SK-N-SH treated with all-trans-retinoic acid at 6 μM for 48 hours (cell line): ENCODE measurements at regions not wholly inside any gene's neighbourhood (a gene's known extent, or its start where the extent isn't known, plus 50 kb on each side); places are given as distances from the start of the nearest gene placed in this dataset.

Experiments
- ATAC-seq: fragments of 200-7000 bp; cut with Tn5 transposase; 3 replicates; pipeline ENCODE4 v1.9.1; 2020; ENCODE audit warnings: mild to moderate bottlenecking, moderate library complexity
- ARNTL ChIP-seq: fragments of 450-650 bp; formaldehyde crosslinking; IDR thresholded peaks from 2 replicates; pipeline ENCODE4 v1.5.0; 2020; ENCODE audit warnings: low read depth, mild to moderate bottlenecking, moderate library complexity, borderline replicate concordance
- BACH2 ChIP-seq: fragments of 250-450 bp; sonication (Bioruptor Pico); IDR thresholded peaks from 2 replicates; pipeline ENCODE4 v1.9.0; 2021; ENCODE audit warnings: mild to moderate bottlenecking, borderline replicate concordance
- CSDC2 ChIP-seq: fragments of 250-450 bp; sonication (Bioruptor Pico); IDR thresholded peaks from 2 replicates; pipeline ENCODE4 v1.5.0; 2020; ENCODE audit warnings: mild to moderate bottlenecking, moderate library complexity
- ESRRG ChIP-seq: fragments of 250-450 bp; sonication (Bioruptor Pico); IDR thresholded peaks from 2 replicates; pipeline ENCODE4 v1.6.1; 2021; ENCODE audit warnings: mild to moderate bottlenecking
- GLIS3 ChIP-seq: fragments of 250-450 bp; sonication (Bioruptor Pico); IDR thresholded peaks from 2 replicates; pipeline ENCODE4 v1.5.0; 2020; ENCODE audit warnings: mild to moderate bottlenecking, moderate library complexity
- ISL1 ChIP-seq: fragments of 250-450 bp; sonication (Bioruptor Pico); IDR thresholded peaks from 2 replicates; pipeline ENCODE4 v2.1.2; 2022; ENCODE audit warnings: mild to moderate bottlenecking, moderate library complexity
- OSR1 ChIP-seq: fragments of 250-450 bp; sonication (Bioruptor Pico); IDR thresholded peaks from 2 replicates; pipeline ENCODE4 v1.8.0; 2022; ENCODE audit warnings: moderate library complexity, mild to moderate bottlenecking, inconsistent platforms
- PPARA ChIP-seq: fragments of 250-450 bp; sonication (Bioruptor Pico); IDR thresholded peaks from 2 replicates; pipeline ENCODE4 v1.5.0; 2020; ENCODE audit warnings: mild to moderate bottlenecking, borderline replicate concordance
- RARB ChIP-seq: fragments of 250-450 bp; sonication (Bioruptor Pico); IDR thresholded peaks from 2 replicates; pipeline ENCODE4 v1.8.0; 2021; ENCODE audit warnings: mild to moderate bottlenecking, moderate library complexity
- SNAI2 ChIP-seq: fragments of 250-450 bp; sonication (Bioruptor Pico); IDR thresholded peaks from 2 replicates; pipeline ENCODE4 v1.5.0; 2020; ENCODE audit warnings: mild to moderate bottlenecking, moderate library complexity
- TCF4 ChIP-seq: fragments of 250-450 bp; sonication (Bioruptor Pico); IDR thresholded peaks from 2 replicates; pipeline ENCODE4 v1.8.0; 2021; ENCODE audit warnings: mild to moderate bottlenecking, moderate library complexity, borderline replicate concordance
- TOX ChIP-seq: fragments of 250-450 bp; sonication (Bioruptor Pico); IDR thresholded peaks from 2 replicates; pipeline ENCODE4 v1.8.0; 2021; ENCODE audit warnings: mild to moderate bottlenecking, moderate library complexity, borderline replicate concordance
- ZC3H10 ChIP-seq: fragments of 250-450 bp; sonication (Bioruptor Pico); IDR thresholded peaks from 2 replicates; pipeline ENCODE4 v1.5.1; 2021; ENCODE audit warnings: mild to moderate bottlenecking, moderate library complexity
- ZFP3 ChIP-seq: fragments of 250-450 bp; sonication (Bioruptor Pico); IDR thresholded peaks from 2 replicates; pipeline ENCODE4 v1.5.0; 2020; ENCODE audit warnings: mild to moderate bottlenecking, moderate library complexity
- ZFP30 ChIP-seq: fragments of 450-650 bp; formaldehyde crosslinking; IDR thresholded peaks from 2 replicates; pipeline ENCODE4 v1.5.0; 2022; ENCODE audit warnings: mild to moderate bottlenecking, moderate library complexity
- ZNF565 ChIP-seq: fragments of 450-650 bp; formaldehyde crosslinking; conservative IDR thresholded peaks from 2 replicates; pipeline ENCODE4 v1.5.0; 2020; ENCODE audit warnings: low read depth, mild to moderate bottlenecking, moderate library complexity
- ZNF70 ChIP-seq: fragments of 450-650 bp; formaldehyde crosslinking; IDR thresholded peaks from 2 replicates; pipeline ENCODE4 v1.5.0; 2020; ENCODE audit warnings: mild to moderate bottlenecking, moderate library complexity
- ZNF8 ChIP-seq: fragments of 450-650 bp; formaldehyde crosslinking; IDR thresholded peaks from 2 replicates; pipeline ENCODE4 v1.5.0; 2020; ENCODE audit warnings: mild to moderate bottlenecking, moderate library complexity
- TF ChIP-seq, protein P1 (sequence below): fragments of 250-450 bp; sonication (Bioruptor Pico); IDR thresholded peaks from 2 replicates; pipeline ENCODE4 v1.8.0; 2020; ENCODE audit warnings: mild to moderate bottlenecking, moderate library complexity, borderline replicate concordance
- TF ChIP-seq, protein P2 (sequence below): fragments of 250-450 bp; sonication (Bioruptor Pico); IDR thresholded peaks from 2 replicates; pipeline ENCODE4 v1.5.1; 2020; ENCODE audit warnings: low read depth, mild to moderate bottlenecking, moderate library complexity
- TF ChIP-seq, protein P3 (sequence below): fragments of 250-450 bp; sonication (Bioruptor Pico); IDR thresholded peaks from 2 replicates; pipeline ENCODE4 v1.5.1; 2021; ENCODE audit warnings: mild to moderate bottlenecking, moderate library complexity
- TF ChIP-seq, protein P4 (sequence below): fragments of 250-450 bp; sonication (Bioruptor Pico); IDR thresholded peaks from 2 replicates; pipeline ENCODE4 v1.5.0; 2020; ENCODE audit warnings: mild to moderate bottlenecking, moderate library complexity

DNA sequence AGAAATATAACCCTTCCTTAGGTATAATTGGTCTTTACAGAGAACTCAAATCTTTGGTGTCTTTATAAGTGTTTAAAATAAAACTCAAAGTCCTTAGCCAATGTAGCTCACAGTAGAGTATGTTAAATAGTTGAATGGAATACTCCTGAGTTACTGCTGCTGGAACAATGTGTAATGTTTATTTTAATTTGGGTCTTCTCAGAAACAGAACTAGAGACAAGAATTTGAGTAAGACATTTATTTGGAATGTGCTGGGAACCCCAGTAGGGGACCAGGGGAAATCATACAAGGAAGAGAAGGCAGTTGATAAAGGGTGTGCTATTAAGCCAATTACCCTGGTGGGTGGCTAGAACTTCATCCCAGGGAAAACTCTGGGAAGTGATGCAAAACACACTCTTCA lies 240.4 kb upstream of the LDB2 start:
- TF ChIP-seq ZNF565 (no peak), TCF4 (CRISPR knock-in tag) (no peak), ZNF70 (CRISPR knock-in tag) (no peak), PPARA (CRISPR knock-in tag) (no peak), ZFP3 (CRISPR knock-in tag) (no peak), OSR1 (CRISPR knock-in tag) (no peak), TOX (CRISPR knock-in tag) (no peak), ARNTL (CRISPR knock-in tag) (no peak), ESRRG (CRISPR knock-in tag) (no peak), ZNF8 (CRISPR knock-in tag) (no peak), BACH2 (no peak), SNAI2 (no peak), ZFP30 (CRISPR knock-in tag) (no peak), RARB (no peak)
- TF ChIP-seq, protein P1, sequence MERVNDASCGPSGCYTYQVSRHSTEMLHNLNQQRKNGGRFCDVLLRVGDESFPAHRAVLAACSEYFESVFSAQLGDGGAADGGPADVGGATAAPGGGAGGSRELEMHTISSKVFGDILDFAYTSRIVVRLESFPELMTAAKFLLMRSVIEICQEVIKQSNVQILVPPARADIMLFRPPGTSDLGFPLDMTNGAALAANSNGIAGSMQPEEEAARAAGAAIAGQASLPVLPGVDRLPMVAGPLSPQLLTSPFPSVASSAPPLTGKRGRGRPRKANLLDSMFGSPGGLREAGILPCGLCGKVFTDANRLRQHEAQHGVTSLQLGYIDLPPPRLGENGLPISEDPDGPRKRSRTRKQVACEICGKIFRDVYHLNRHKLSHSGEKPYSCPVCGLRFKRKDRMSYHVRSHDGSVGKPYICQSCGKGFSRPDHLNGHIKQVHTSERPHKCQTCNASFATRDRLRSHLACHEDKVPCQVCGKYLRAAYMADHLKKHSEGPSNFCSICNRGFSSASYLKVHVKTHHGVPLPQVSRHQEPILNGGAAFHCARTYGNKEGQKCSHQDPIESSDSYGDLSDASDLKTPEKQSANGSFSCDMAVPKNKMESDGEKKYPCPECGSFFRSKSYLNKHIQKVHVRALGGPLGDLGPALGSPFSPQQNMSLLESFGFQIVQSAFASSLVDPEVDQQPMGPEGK = no peak
- TF ChIP-seq, protein P2, sequence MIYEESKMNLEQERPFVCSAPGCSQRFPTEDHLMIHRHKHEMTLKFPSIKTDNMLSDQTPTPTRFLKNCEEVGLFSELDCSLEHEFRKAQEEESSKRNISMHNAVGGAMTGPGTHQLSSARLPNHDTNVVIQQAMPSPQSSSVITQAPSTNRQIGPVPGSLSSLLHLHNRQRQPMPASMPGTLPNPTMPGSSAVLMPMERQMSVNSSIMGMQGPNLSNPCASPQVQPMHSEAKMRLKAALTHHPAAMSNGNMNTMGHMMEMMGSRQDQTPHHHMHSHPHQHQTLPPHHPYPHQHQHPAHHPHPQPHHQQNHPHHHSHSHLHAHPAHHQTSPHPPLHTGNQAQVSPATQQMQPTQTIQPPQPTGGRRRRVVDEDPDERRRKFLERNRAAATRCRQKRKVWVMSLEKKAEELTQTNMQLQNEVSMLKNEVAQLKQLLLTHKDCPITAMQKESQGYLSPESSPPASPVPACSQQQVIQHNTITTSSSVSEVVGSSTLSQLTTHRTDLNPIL (CRISPR knock-in tag) = no peak
- TF ChIP-seq, protein P3, sequence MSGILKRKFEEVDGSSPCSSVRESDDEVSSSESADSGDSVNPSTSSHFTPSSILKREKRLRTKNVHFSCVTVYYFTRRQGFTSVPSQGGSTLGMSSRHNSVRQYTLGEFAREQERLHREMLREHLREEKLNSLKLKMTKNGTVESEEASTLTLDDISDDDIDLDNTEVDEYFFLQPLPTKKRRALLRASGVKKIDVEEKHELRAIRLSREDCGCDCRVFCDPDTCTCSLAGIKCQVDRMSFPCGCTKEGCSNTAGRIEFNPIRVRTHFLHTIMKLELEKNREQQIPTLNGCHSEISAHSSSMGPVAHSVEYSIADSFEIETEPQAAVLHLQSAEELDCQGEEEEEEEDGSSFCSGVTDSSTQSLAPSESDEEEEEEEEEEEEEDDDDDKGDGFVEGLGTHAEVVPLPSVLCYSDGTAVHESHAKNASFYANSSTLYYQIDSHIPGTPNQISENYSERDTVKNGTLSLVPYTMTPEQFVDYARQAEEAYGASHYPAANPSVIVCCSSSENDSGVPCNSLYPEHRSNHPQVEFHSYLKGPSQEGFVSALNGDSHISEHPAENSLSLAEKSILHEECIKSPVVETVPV (CRISPR knock-in tag) = no peak
- TF ChIP-seq, protein P4, sequence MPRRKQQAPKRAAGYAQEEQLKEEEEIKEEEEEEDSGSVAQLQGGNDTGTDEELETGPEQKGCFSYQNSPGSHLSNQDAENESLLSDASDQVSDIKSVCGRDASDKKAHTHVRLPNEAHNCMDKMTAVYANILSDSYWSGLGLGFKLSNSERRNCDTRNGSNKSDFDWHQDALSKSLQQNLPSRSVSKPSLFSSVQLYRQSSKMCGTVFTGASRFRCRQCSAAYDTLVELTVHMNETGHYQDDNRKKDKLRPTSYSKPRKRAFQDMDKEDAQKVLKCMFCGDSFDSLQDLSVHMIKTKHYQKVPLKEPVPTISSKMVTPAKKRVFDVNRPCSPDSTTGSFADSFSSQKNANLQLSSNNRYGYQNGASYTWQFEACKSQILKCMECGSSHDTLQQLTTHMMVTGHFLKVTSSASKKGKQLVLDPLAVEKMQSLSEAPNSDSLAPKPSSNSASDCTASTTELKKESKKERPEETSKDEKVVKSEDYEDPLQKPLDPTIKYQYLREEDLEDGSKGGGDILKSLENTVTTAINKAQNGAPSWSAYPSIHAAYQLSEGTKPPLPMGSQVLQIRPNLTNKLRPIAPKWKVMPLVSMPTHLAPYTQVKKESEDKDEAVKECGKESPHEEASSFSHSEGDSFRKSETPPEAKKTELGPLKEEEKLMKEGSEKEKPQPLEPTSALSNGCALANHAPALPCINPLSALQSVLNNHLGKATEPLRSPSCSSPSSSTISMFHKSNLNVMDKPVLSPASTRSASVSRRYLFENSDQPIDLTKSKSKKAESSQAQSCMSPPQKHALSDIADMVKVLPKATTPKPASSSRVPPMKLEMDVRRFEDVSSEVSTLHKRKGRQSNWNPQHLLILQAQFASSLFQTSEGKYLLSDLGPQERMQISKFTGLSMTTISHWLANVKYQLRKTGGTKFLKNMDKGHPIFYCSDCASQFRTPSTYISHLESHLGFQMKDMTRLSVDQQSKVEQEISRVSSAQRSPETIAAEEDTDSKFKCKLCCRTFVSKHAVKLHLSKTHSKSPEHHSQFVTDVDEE (CRISPR knock-in tag) = no peak
- no peak for ATAC-seq

DNA sequence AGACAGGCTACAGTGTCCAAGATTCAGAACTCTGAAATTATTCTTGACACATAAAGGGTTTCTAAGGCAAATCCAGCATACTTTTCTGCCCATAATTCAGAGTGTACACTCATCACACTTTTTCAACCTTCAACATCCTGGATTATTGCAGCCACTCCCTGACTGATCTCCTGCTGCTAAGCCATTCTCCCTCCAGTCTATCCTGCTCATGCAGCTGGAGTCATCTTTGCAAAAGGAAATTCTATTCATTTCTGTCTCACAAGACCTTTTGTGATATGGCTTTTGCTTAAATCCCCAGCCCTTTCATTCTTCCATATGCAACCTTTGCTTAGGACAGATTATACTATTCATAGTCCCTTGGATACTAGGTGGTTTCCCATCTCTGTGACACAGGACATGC lies 236.1 kb upstream of the LDB2 start:
- no peak for TF ChIP-seq ZNF70 (CRISPR knock-in tag)
- no peak for TF ChIP-seq ISL1 (CRISPR knock-in tag)
- TF ChIP-seq, protein P3 (CRISPR knock-in tag) = no peak
- no peak for TF ChIP-seq ZC3H10 (CRISPR knock-in tag)
- TF ChIP-seq, protein P4 (CRISPR knock-in tag) = no peak
- no peak for TF ChIP-seq ZFP3 (CRISPR knock-in tag)
- no peak for TF ChIP-seq ARNTL (CRISPR knock-in tag)
- TF ChIP-seq CSDC2 (CRISPR knock-in tag) = no peak
- TF ChIP-seq, protein P2 (CRISPR knock-in tag) = no peak
- TF ChIP-seq, protein P1 = no peak
- TF ChIP-seq BACH2 = no peak
- no peak for TF ChIP-seq SNAI2
- TF ChIP-seq GLIS3 (CRISPR knock-in tag) = no peak
- no peak for TF ChIP-seq PPARA (CRISPR knock-in tag)
- TF ChIP-seq ZNF565 = no peak
- TF ChIP-seq ESRRG (CRISPR knock-in tag) = no peak
- TF ChIP-seq, all 23 proteins: peak for 0
- no peak for ATAC-seq
